Loucy (cell line): ENCODE measurements at regions not wholly inside any gene's neighbourhood (a gene's known extent, or its start where the extent isn't known, plus 50 kb on each side); places are given as distances from the start of the nearest gene placed in this dataset.

Source experiments
- H2AFZ ChIP-seq: fragments of 200-600 bp; sonication (generic); 2 replicates; pipeline ENCODE4 v1.6.0; 2016; ENCODE audit warnings: antibody characterized with exemption, mild to moderate bottlenecking, low read length, moderate library complexity
- H3F3A ChIP-seq: fragments of 200-600 bp; 2 replicates; pipeline ENCODE4 v1.6.0; 2016; ENCODE audit warnings: antibody characterized with exemption, low read depth, mild to moderate bottlenecking
- H3K27me3 ChIP-seq: fragments of 200-600 bp; sonication (generic); 2 replicates; pipeline ENCODE4 v1.6.1; 2014; ENCODE audit warnings: low read length, mild to moderate bottlenecking; ENCODE audit not compliant: insufficient read depth, poor library complexity, severe bottlenecking
- H3K36me3 ChIP-seq: fragments of 200-600 bp; sonication (generic); 2 replicates; pipeline ENCODE4 v1.6.1; 2016; ENCODE audit warnings: low read length; ENCODE audit not compliant: insufficient read depth
- H3K4me1 ChIP-seq: fragments of 200-600 bp; sonication (generic); 2 replicates; pipeline ENCODE4 v1.5.1; 2014; ENCODE audit warnings: low read length, mild to moderate bottlenecking; ENCODE audit not compliant: insufficient read depth, poor library complexity, severe bottlenecking
- H3K4me2 ChIP-seq: fragments of 200-600 bp; sonication (generic); 2 replicates; pipeline ENCODE4 v1.6.0; 2014; ENCODE audit warnings: antibody characterized with exemption, low read length, low read depth, mild to moderate bottlenecking; ENCODE audit not compliant: poor library complexity, severe bottlenecking
- H3K4me3 ChIP-seq: fragments of 200-600 bp; sonication (generic); 2 replicates; pipeline ENCODE4 v1.5.1; 2014; ENCODE audit warnings: low read length, mild to moderate bottlenecking, mixed read lengths; ENCODE audit not compliant: poor library complexity, severe bottlenecking
- H3K79me2 ChIP-seq: fragments of 200-600 bp; sonication (generic); 2 replicates; pipeline ENCODE4 v1.6.1; 2014; ENCODE audit warnings: low read length; ENCODE audit not compliant: insufficient read depth
- H3K9ac ChIP-seq: fragments of 200-600 bp; sonication (generic); 2 replicates; pipeline ENCODE4 v1.6.0; 2014; ENCODE audit warnings: mild to moderate bottlenecking, low read depth, low read length, moderate library complexity; ENCODE audit not compliant: poor library complexity, severe bottlenecking
- H3K9me2 ChIP-seq: fragments of 200-600 bp; sonication (generic); replicated peaks from 2 replicates; pipeline ENCODE4 v1.6.1; 2016; ENCODE audit warnings: low read depth, low read length, mixed read lengths
- H3K9me3 ChIP-seq: fragments of 200-600 bp; sonication (generic); 2 replicates; pipeline ENCODE4 v1.6.1; 2014; ENCODE audit warnings: mild to moderate bottlenecking, antibody characterized with exemption, low read length, low read depth; ENCODE audit not compliant: insufficient read depth
- H4K20me1 ChIP-seq: fragments of 200-600 bp; sonication (generic); 2 replicates; pipeline ENCODE4 v1.6.0; 2014; ENCODE audit warnings: antibody characterized with exemption, low read length, mild to moderate bottlenecking; ENCODE audit not compliant: insufficient read depth, poor library complexity, severe bottlenecking
- EZH2phosphoT487 ChIP-seq: fragments of 200-600 bp; IDR thresholded peaks from 2 replicates; pipeline ENCODE4 v1.6.1; 2018; ENCODE audit warnings: antibody characterized with exemption, mild to moderate bottlenecking, moderate library complexity, borderline replicate concordance
- TF ChIP-seq, protein P1 (sequence below): fragments of 200-600 bp; sonication (generic); conservative IDR thresholded peaks from 2 replicates; pipeline ENCODE4 v1.5.1; 2014; ENCODE audit warnings: mild to moderate bottlenecking, antibody characterized with exemption, low read length

DNA sequence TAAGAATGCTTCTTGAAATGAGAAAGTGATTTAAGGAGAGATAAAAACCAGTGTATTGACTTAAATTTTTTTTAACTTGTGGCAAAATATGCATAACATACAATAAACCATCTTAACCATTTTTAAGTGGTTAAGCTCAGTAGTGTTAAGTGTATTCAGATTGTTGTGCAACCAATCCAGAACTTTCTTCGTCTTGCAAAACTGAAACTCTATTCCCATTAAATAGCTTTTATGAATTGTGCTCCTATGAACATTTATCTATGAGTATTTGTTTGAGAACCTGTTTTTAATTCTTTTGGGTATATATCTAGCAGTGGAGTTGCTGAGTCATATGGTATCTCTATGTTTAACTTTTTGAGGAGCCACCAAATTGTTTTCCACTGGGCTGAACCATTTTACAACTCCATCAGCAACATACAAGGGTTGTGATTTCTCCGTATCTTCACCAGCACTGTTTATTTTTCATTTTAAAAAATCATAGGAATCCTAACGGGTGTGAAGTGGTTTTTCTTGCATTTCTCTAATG, 76.6 kb upstream of the ACTBL2 start:
- Histone ChIP-seq H3K9me2 (no peaks in the 10 kb centered on the region), H3K9ac (no peak overlapping the region), H3K79me2 (no peaks in the 10 kb centered on the region), H3K36me3 (no peaks in the 10 kb centered on the region), H3K9me3 (no peaks in the 10 kb centered on the region), H2AFZ (no peak overlapping the region), H4K20me1 (no peaks in the 10 kb centered on the region), H3K4me3 (no peak overlapping the region), H3K4me2 (no peak overlapping the region), H3F3A (no peaks in the 10 kb centered on the region), H3K4me1 (no peaks in the 10 kb centered on the region), H3K27me3 (no peaks in the 10 kb centered on the region)
- TF ChIP-seq, protein P1, sequence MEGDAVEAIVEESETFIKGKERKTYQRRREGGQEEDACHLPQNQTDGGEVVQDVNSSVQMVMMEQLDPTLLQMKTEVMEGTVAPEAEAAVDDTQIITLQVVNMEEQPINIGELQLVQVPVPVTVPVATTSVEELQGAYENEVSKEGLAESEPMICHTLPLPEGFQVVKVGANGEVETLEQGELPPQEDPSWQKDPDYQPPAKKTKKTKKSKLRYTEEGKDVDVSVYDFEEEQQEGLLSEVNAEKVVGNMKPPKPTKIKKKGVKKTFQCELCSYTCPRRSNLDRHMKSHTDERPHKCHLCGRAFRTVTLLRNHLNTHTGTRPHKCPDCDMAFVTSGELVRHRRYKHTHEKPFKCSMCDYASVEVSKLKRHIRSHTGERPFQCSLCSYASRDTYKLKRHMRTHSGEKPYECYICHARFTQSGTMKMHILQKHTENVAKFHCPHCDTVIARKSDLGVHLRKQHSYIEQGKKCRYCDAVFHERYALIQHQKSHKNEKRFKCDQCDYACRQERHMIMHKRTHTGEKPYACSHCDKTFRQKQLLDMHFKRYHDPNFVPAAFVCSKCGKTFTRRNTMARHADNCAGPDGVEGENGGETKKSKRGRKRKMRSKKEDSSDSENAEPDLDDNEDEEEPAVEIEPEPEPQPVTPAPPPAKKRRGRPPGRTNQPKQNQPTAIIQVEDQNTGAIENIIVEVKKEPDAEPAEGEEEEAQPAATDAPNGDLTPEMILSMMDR, result no peak
- TF ChIP-seq EZH2phosphoT487, result no peak

DNA sequence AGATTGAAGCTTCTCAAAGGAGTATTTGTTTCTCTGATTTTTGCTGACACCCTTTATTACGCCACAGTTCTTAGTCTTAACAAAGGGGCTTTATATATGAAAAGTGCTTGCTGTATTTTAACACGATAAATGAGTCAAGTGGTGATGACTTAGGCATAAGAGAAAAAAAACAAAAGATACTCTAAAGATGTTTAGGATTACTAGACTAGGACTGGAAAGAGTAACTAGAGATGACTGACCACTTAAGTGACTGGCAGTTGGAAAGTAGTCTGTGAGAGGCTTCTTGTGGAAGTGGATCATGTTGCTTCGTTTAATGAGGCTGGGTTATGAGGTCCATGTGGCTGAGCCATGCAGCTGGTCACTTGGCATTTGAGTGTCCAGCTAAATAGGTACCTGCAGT, 69.4 kb upstream of the ACTBL2 start:
- no peak for TF ChIP-seq EZH2phosphoT487
- TF ChIP-seq, protein P1, result no peak
- no peaks in the 10 kb centered on the region for H3K4me1 ChIP-seq
- H3K9ac ChIP-seq, result no peak overlapping the region
- H3K9me2 ChIP-seq, result no peaks in the 10 kb centered on the region
- H3K27me3 ChIP-seq, result no peaks in the 10 kb centered on the region
- no peaks in the 10 kb centered on the region for H3K79me2 ChIP-seq
- H2AFZ ChIP-seq, result no peak overlapping the region
- H4K20me1 ChIP-seq, result no peaks in the 10 kb centered on the region
- H3F3A ChIP-seq, result no peaks in the 10 kb centered on the region
- H3K4me3 ChIP-seq, result no peak overlapping the region
- H3K4me2 ChIP-seq, result no peak overlapping the region
- no peaks in the 10 kb centered on the region for H3K36me3 ChIP-seq
- no peaks in the 10 kb centered on the region for H3K9me3 ChIP-seq

DNA sequence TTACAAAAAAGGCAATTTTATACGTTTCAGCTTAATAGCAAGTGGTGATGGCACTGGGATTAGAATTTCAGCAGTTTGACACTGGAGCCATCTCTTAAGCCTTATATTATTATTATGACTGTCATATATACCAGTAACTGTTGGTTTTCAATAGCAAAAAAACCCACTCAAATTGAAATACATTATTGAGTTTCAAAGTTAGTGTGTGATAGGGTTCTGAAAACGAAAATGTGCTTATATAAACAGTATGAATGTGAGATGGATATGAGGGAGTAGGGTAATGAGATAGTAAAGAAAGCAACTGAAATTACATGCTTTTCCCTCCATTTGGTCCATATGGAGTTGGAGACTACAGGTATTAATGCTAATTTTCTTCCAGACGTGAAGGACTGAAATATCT, 68.6 kb upstream of the ACTBL2 start:
- H4K20me1 ChIP-seq, result no peaks in the 10 kb centered on the region
- H3K9ac ChIP-seq, result no peak overlapping the region
- H3K4me2 ChIP-seq, result no peak overlapping the region
- TF ChIP-seq EZH2phosphoT487, result no peak
- TF ChIP-seq, protein P1, result no peak
- no peak overlapping the region for H3K4me3 ChIP-seq
- H3K36me3 ChIP-seq, result no peaks in the 10 kb centered on the region
- no peaks in the 10 kb centered on the region for H3K27me3 ChIP-seq
- H3K79me2 ChIP-seq, result no peaks in the 10 kb centered on the region
- H3K9me2 ChIP-seq, result no peaks in the 10 kb centered on the region
- no peak overlapping the region for H2AFZ ChIP-seq
- H3F3A ChIP-seq, result no peaks in the 10 kb centered on the region
- H3K9me3 ChIP-seq, result no peaks in the 10 kb centered on the region
- no peaks in the 10 kb centered on the region for H3K4me1 ChIP-seq
